Endothelial cell of umbilical vein (primary cell): ENCODE measurements at regions not wholly inside any gene's neighbourhood (a gene's known extent, or its start where the extent isn't known, plus 50 kb on each side); places are given as distances from the start of the nearest gene placed in this dataset.

ENCODE experiments used
- BruUV-seq: library from RNA; stranded (reverse); fragments of 400-500 nt; replicated peaks from 2 replicates; lab custom pipeline; 2021; lab: Mats Ljungman, UMichigan
- CTCF ChIA-PET: fragments of 300-600, 350-600 bp; sonication (Branson Sonifier 250); formaldehyde crosslinking; loops from one replicate; lab custom pipeline; 2021; ENCODE audit warnings: antibody characterized with exemption, inconsistent platforms; lab: Charles Lee
- POLR2A ChIA-PET: fragments of 300-600, 350-600 bp; sonication (Branson Sonifier 250); formaldehyde crosslinking; loops from one replicate; lab custom pipeline; 2021; ENCODE audit warnings: antibody characterized with exemption, inconsistent platforms; lab: Charles Lee
- DNase-seq: peaks from one replicate; pipeline ENCODE4 v3.0.0-alpha.2; 2011; ENCODE audit warnings: low read depth, low spot score
- FAIRE-seq: peaks from 2 replicates; lab custom pipeline; 2011; peaks lifted over from hg19 to GRCh38; lab: Jason Lieb, UNC
- H2AFZ ChIP-seq: 2 replicates; pipeline ENCODE4 v1.6.0; 2012; ENCODE audit warnings: low read depth, low read length, control low read depth, inconsistent platforms
- H3K27ac ChIP-seq: 2 replicates; pipeline ENCODE4 v1.5.1; 2011; ENCODE audit warnings: low read depth, mild to moderate bottlenecking, control low read depth, low read length, moderate library complexity; ENCODE audit not compliant: insufficient read depth
- H3K27me3 ChIP-seq, 2 experiments: 2 replicates each; pipeline versions ENCODE4 v1.6.0 to v1.6.1; 2011; ENCODE audit warnings: low read length in 2 of 2, mixed read lengths in 1 of 2; ENCODE audit not compliant: control insufficient read depth in 2 of 2, insufficient read depth in 2 of 2
- H3K36me3 ChIP-seq, 2 experiments: 2 replicates in 1 of 2; 3 replicates in 1 of 2; pipeline ENCODE4 v1.5.1; 2011; ENCODE audit warnings: low read length in 2 of 2, mild to moderate bottlenecking in 1 of 2, moderate library complexity in 1 of 2; ENCODE audit not compliant: control insufficient read depth in 2 of 2, insufficient read depth in 2 of 2; ENCODE audit errors: extremely low read depth in 1 of 2
- H3K4me1 ChIP-seq: 3 replicates; pipeline ENCODE4 v1.5.1; 2011; ENCODE audit warnings: mild to moderate bottlenecking, low read length; ENCODE audit not compliant: control insufficient read depth, insufficient read depth; ENCODE audit errors: extremely low read depth
- H3K4me2 ChIP-seq: 2 replicates; pipeline ENCODE4 v1.6.1; 2011; ENCODE audit warnings: low read length, control low read depth, mixed read lengths; ENCODE audit not compliant: insufficient read depth
- H3K4me3 ChIP-seq, 3 experiments: fragments of 200-600 bp in 1 of 3; sonication (generic), shearing (Covaris generic) in 1 of 3; replicated peaks in 1 of 3; 2 replicates each; pipeline ENCODE4 v1.5.1; 2011 to 2016; ENCODE audit warnings: control low read depth in 3 of 3, low read length in 3 of 3, mild to moderate bottlenecking in 2 of 3, inconsistent platforms in 1 of 3, low read depth in 1 of 3, moderate library complexity in 1 of 3; ENCODE audit not compliant: insufficient read depth in 1 of 3
- H3K79me2 ChIP-seq: 2 replicates; pipeline ENCODE4 v1.6.0; 2012; ENCODE audit warnings: low read length, inconsistent platforms; ENCODE audit not compliant: control insufficient read depth, insufficient read depth
- H3K9ac ChIP-seq: replicated peaks from 2 replicates; pipeline ENCODE3; 2011; ENCODE audit warnings: low read length, control low read depth; ENCODE audit not compliant: insufficient read depth; ENCODE audit errors: extremely low read depth
- H3K9me1 ChIP-seq: replicated peaks from 3 replicates; pipeline ENCODE4 v1.6.0; 2011; ENCODE audit warnings: mild to moderate bottlenecking, low read length; ENCODE audit not compliant: control insufficient read depth, insufficient read depth; ENCODE audit errors: extremely low read depth
- H3K9me3 ChIP-seq: replicated peaks from 2 replicates; pipeline ENCODE4 v1.5.1; 2012; ENCODE audit warnings: low read length, inconsistent platforms; ENCODE audit not compliant: control insufficient read depth, insufficient read depth
- H4K20me1 ChIP-seq: replicated peaks from 2 replicates; pipeline ENCODE3; 2011; ENCODE audit warnings: mild to moderate bottlenecking, low read length; ENCODE audit not compliant: control insufficient read depth, insufficient read depth; ENCODE audit errors: extremely low read depth
- EZH2 ChIP-seq: IDR thresholded peaks from 2 replicates; pipeline ENCODE4 v1.6.1; 2012; ENCODE audit warnings: borderline replicate concordance, low read depth, mild to moderate bottlenecking, moderate library complexity, low read length, inconsistent platforms; ENCODE audit not compliant: severe bottlenecking
- FOS ChIP-seq: IDR thresholded peaks from 2 replicates; pipeline ENCODE4 v1.6.1; 2011; ENCODE audit warnings: mild to moderate bottlenecking, low read length, moderate library complexity, borderline replicate concordance; ENCODE audit not compliant: insufficient read depth
- GATA2 ChIP-seq: IDR thresholded peaks from 2 replicates; pipeline ENCODE4 v1.7.0; 2011; ENCODE audit warnings: low read depth, mild to moderate bottlenecking, moderate library complexity, mixed read lengths, low read length; ENCODE audit not compliant: insufficient read length, insufficient read depth
- JUN ChIP-seq: IDR thresholded peaks from 2 replicates; pipeline ENCODE4 v1.6.1; 2011; ENCODE audit warnings: borderline replicate concordance, low read depth; ENCODE audit not compliant: insufficient read length, insufficient read depth
- MAX ChIP-seq: IDR thresholded peaks from 2 replicates; pipeline ENCODE4 v1.6.1; 2011; ENCODE audit not compliant: insufficient read depth, insufficient read length
- MYC ChIP-seq: IDR thresholded peaks from one replicate; pipeline ENCODE4 v1.6.1; 2011; ENCODE audit warnings: mild to moderate bottlenecking, low read depth, low read length
- POLR2A ChIP-seq: IDR thresholded peaks from 2 replicates; pipeline ENCODE4 v1.6.1; 2012; ENCODE audit warnings: low read depth, mild to moderate bottlenecking, control low read depth, low read length
- POLR2AphosphoS5 ChIP-seq: IDR thresholded peaks from 2 replicates; pipeline ENCODE4 v1.6.1; 2012; ENCODE audit warnings: low read depth, mild to moderate bottlenecking, control low read depth, low read length, moderate library complexity; ENCODE audit not compliant: insufficient read depth
- dilution Hi-C: fragments of 300-500 bp; cut with MboI; formaldehyde crosslinking; loops from one replicate; pipeline ENCODE4 v1.15.0; 2019; ENCODE audit warnings: low sequenced_read_pairs; ENCODE audit not compliant: extremely low pct_ligation_motif_present
- intact Hi-C: fragments of 100-400 bp; cut with micrococcal nuclease; formaldehyde crosslinking; loops from one replicate; pipeline ENCODE4 v1.10.0; 2022
- TF ChIP-seq, protein P1 (sequence below), 2 donors: IDR thresholded peaks; 1 replicate in 1 of 2; 2 replicates in 1 of 2; pipeline ENCODE4 v1.5.1; 2011; ENCODE audit warnings: low read length in 2 of 2, mild to moderate bottlenecking in 2 of 2, moderate library complexity in 2 of 2, control low read depth in 1 of 2, inconsistent platforms in 1 of 2, low read depth in 1 of 2; ENCODE audit not compliant: insufficient read depth in 1 of 2; ENCODE audit errors: extremely low read depth in 1 of 2

DNA sequence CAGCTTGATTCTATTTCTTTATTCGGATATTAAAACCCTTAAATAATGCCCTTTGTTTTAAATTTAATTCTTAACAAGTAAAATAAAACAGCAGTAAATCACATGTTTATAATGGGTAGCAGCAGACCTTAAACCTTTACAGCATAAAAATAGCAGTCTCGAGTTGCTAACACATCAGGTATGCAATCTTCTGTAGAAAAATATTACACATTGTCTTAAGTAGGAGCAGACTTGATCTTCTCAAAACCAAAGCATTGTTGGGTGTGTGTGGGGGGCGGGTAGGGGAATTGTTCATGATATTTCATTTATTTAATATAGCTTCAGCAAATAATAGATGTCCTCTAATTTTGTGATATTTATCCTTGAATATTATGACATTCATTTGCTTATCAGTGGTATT lies 331.4 kb downstream of the PCDH7 start:
- TF ChIP-seq JUN: no peak
- TF ChIP-seq MYC: no peak
- TF ChIP-seq GATA2: no peak
- no peak for TF ChIP-seq FOS
- no peak for TF ChIP-seq POLR2AphosphoS5
- TF ChIP-seq, protein P1, sequence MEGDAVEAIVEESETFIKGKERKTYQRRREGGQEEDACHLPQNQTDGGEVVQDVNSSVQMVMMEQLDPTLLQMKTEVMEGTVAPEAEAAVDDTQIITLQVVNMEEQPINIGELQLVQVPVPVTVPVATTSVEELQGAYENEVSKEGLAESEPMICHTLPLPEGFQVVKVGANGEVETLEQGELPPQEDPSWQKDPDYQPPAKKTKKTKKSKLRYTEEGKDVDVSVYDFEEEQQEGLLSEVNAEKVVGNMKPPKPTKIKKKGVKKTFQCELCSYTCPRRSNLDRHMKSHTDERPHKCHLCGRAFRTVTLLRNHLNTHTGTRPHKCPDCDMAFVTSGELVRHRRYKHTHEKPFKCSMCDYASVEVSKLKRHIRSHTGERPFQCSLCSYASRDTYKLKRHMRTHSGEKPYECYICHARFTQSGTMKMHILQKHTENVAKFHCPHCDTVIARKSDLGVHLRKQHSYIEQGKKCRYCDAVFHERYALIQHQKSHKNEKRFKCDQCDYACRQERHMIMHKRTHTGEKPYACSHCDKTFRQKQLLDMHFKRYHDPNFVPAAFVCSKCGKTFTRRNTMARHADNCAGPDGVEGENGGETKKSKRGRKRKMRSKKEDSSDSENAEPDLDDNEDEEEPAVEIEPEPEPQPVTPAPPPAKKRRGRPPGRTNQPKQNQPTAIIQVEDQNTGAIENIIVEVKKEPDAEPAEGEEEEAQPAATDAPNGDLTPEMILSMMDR (IDR thresholded peaks at IDR 0.05; ENCODE audit: extremely low read depth in 1 of 2, insufficient read depth in 1 of 2, low read depth in 1 of 2, low read length in 2 of 2): no peak
- TF ChIP-seq EZH2: no peak
- TF ChIP-seq MAX: no peak
- no peak for TF ChIP-seq POLR2A
- H3K4me2 ChIP-seq: no peak overlapping the region
- H3K9me3 ChIP-seq: no peaks in the 10 kb centered on the region
- H3K27ac ChIP-seq: no peak overlapping the region
- DNase-seq (no peak), FAIRE-seq (no peak)
- no peak overlapping the region for H3K9ac ChIP-seq
- POLR2A ChIA-PET: no interaction called here
- no peaks in the 10 kb centered on the region for H3K27me3 ChIP-seq
- no peaks in the 10 kb centered on the region for H4K20me1 ChIP-seq
- dilution Hi-C loops: no loop called here
- no peaks in the 10 kb centered on the region for H3K79me2 ChIP-seq
- CTCF ChIA-PET: interaction anchor here (0.9 kb wide), 1 partner anchor 30 kb away, joined by 3 read pairs; no protein-coding TSS in a partner anchor
- no peaks in the 10 kb centered on the region for H3K9me1 ChIP-seq
- no peak overlapping the region for H3K4me3 ChIP-seq
- no TSS peak for BruUV-seq
- intact Hi-C loops: no loop called here
- H3K36me3 ChIP-seq: no peaks in the 10 kb centered on the region
- H3K4me1 ChIP-seq: peaks cover 3% of the 10 kb centered on the region
- H2AFZ ChIP-seq: no peak overlapping the region
